ENCODE measurements at regions not wholly inside any gene's neighbourhood (a gene's known extent, or its start where the extent isn't known, plus 50 kb on each side); places are given as distances from the start of the nearest gene placed in this dataset.

DNA sequence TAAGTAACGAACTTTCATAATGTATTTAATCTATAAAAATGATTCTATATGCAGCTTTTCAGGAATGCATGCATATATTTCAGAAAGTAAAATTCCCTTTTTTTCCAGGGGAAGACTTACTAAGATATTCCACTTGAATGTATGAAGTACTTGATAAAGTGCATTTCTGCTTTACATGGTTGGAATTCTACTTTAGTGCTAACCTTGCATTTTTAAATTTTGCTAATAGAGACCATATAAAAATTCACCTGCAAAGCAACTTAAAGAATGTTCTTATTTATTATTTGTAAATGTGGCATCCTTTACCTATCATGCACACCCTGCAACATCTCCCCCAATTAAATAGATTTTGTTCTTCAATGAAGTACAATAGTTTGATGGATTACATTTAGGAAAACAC is 392.8 kb downstream of the KCNJ2 start:
- TF ChIP-seq, protein P1, sequence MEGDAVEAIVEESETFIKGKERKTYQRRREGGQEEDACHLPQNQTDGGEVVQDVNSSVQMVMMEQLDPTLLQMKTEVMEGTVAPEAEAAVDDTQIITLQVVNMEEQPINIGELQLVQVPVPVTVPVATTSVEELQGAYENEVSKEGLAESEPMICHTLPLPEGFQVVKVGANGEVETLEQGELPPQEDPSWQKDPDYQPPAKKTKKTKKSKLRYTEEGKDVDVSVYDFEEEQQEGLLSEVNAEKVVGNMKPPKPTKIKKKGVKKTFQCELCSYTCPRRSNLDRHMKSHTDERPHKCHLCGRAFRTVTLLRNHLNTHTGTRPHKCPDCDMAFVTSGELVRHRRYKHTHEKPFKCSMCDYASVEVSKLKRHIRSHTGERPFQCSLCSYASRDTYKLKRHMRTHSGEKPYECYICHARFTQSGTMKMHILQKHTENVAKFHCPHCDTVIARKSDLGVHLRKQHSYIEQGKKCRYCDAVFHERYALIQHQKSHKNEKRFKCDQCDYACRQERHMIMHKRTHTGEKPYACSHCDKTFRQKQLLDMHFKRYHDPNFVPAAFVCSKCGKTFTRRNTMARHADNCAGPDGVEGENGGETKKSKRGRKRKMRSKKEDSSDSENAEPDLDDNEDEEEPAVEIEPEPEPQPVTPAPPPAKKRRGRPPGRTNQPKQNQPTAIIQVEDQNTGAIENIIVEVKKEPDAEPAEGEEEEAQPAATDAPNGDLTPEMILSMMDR (IDR thresholded peaks at IDR 0.05; ENCODE audit: insufficient read depth, low read length, poor library complexity, severe bottlenecking): no peak
- TF ChIP-seq EZH2phosphoT487 (conservative IDR thresholded peaks at IDR 0.05; ENCODE audit: low read length): no peak
